ENCODE measurements at regions not wholly inside any gene's neighbourhood (a gene's known extent, or its start where the extent isn't known, plus 50 kb on each side); places are given as distances from the start of the nearest gene placed in this dataset.
"Not testable (repeated sequence)": the region's sequence is repeated elsewhere in the genome, so short reads cannot be mapped to it uniquely, and the experiment has no call there.

DNA sequence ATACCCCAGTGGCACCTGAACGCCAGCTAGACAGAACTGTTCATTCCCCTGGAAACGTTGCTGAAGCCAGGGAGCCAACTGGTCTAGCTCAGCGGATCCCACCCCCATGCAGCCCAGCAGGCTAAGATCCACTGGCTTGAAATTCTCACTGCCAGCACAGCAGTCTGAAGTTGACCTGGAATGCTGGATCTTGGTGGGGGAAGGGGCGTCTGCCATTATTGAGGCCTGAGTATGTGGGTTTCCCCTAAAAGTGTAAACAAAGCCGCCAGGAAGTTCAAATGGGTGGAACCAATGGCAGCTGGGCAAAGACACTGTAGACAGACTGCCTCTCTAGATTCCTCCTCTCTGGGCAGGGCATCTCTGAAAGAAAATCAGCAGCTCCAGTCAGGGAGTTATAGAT lies 213.0 kb downstream of the NKX6-1 start:
- FAIRE-seq: no peak
- no peak for DNase-seq (ENCODE audit: low spot score)

DNA sequence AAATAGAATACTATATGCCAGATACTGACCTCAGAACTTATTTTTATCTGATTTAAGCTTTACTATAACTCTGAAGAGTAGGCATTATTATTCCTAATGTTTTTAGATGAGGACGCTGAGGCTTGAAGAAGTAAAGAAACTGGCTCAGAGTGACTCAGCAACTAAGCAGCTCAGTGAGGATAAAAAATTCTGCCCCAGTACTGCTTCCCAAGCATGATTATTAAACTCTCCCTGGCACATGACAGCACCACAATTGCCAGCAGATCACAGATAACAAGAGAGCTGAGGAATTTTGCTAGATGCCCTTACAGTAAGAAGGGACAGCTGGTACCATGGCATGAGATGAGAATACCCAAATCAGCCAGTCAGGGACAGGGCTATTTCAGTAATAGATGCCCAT lies 219.4 kb downstream of the NKX6-1 start:
- DNase-seq (ENCODE audit: low spot score): peak; percentile 9
- FAIRE-seq: no peak

DNA sequence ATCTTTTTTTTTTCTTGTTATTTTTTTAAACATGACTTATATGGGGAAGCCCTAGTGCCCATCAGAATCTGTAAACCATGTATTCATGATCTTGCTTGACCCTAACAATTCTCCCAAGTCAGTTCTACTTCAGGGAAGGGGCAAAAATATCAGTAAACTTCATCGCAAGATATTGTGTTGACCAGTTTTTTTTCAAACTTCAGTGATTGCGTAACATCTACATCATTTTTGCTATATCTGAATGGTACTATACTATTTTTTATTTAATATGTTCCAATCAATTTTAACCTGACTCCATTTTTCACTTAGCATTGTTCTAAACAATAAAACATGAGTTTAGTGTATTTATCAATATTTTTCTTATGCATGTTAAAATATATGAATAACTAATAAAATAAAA lies 221.2 kb downstream of the NKX6-1 start:
- no peak for FAIRE-seq
- DNase-seq (ENCODE audit: low spot score): no peak

DNA sequence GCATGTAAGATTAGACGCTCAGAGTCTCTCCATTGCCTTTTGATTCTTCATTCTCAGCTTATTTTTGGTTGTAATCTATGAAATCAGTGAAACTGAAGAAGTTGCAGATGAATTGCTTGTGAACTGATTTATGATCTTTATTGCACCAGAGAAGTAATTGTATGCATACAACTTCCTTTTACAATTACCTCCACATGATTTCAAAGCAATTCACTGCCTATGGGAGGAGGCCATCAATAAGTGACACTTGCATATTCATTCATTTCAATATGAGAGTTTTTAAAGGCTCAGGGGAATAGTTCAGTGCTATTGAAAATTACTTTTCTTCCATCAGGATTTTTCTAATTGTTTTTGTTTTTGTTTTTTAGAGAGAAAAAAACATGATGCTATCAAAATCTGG lies 222.3 kb downstream of the NKX6-1 start:
- DNase-seq (ENCODE audit: low spot score) (no peak), FAIRE-seq (no peak)

DNA sequence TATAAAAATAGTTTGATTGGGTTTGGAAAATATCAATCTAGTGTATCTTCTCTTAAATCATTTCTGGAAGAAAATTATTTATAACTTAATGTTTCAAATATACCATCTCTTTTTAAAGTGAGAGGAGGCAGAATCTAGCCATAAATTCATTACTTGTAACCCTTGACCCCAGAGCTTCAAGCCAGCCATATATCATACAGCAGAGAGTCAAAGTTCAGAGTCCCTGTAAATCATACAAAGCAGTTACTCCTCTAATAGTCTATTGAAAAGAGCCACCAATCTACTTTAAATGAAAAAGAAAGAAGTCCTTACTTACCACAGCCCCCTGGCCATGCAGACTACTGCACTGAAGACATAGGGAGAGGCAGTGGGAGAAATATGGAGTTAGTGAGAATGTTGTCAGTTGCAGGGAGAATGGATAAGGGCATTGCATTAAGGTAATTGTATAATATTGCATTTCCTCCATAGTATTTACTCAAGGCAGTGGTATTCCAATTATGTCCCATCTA lies 229.5 kb downstream of the NKX6-1 start:
- FAIRE-seq: no peak

DNA sequence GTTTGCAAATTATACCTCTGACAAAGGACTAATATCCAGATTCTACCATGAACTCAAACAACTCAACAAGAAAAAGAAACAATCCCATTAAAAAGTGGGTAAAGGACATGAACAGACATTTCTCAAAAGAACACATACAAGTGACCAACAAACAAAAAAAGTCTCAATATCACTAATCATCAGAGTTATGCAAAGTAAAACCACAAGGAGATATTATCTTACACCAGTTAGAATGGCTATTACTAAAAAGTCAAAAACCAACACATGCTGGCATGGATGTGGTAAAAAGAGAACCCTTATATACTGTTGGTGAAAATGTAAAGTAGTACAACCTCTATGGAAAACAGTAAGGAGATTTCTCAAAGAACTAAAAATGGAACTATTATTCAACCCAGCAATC lies 234.4 kb downstream of the NKX6-1 start:
- FAIRE-seq (no peak), DNase-seq (ENCODE audit: low spot score) (no peak)

More for the DNA sequence above, 229.5 kb downstream of the NKX6-1 start:
- DNase-seq (ENCODE audit: low spot score): no peak

DNA sequence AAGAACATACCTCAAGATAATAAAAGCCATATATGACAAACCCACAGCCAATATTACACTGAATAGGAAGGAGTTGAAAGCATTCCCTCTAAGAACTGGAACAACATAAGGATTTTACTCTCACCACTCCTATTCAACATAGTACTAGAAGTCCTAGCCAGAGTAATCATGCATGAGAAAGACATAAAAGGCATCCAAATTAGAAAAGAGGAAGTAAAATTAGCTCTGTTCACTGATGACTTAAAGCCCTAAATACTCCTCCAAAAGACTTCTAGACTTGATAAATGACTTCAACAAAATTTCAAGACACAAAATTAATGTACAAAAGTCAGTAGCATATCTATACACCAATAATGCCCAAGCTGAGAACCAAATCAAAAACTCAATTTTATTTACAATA lies 235.7 kb downstream of the NKX6-1 start:
- DNase-seq (ENCODE audit: low spot score) (no peak), FAIRE-seq (no peak)

DNA sequence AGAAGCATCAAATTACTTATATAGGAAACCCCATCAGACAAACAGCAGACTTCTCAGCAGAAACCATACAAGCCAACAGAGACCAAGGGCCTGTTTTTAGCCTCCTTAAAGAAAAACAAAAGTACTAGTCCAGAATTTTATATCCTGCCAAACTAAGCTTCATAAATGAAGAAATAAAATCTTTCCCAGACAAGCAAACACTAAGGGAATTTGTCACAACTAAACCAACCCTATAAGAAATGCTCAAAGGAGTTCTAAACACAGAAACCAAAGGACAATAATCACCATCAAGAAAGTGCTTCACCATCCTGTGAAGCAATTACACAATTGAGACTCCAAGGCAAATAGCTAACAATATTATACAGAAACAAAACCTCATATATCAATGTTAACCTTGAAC lies 238.6 kb downstream of the NKX6-1 start:
- DNase-seq (ENCODE audit: low spot score) (no peak), FAIRE-seq (no peak)

DNA sequence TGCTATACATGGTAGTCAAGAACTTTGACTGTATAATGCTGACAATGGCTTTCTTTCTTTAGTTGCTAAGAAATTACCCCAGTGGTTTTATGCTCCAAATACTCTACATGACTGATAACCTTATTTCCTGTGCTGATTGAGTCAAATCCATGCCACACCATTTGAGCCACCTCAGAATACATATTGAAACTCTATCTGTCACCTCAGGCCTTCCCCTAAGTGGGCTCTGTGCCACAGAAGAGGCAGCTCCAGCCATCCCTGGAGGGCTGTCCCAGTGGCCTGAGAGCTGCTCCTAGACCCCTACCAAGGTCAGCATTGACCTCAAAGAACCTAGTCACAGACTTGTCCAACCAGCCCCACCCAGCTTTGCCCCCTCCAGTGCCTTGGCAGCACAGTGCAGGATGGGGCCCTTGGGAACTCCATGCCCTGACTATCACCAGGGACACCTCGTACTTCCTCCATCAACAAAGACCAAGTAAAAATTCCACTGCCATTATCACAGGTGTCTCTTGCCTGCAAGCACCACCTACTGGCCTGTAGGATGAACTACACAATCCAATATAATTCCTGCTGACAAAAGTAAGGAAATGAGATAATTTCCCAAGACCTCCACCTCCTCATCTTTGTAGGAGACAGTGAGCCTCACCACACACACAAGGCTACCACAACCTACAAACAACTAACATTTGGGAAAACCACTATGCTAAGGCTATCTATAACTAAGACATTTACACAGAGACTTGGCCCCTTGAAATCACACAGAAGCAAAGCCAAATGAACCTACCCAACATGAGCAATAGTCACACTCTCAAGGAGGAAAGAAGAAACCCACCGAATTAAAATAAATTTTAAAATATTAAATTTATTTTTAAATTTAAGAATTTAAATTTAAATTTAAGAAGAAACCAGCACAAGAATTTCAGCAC lies 239.9 kb downstream of the NKX6-1 start:
- FAIRE-seq: peak; percentile 42
- no peak for DNase-seq (ENCODE audit: low spot score)

DNA sequence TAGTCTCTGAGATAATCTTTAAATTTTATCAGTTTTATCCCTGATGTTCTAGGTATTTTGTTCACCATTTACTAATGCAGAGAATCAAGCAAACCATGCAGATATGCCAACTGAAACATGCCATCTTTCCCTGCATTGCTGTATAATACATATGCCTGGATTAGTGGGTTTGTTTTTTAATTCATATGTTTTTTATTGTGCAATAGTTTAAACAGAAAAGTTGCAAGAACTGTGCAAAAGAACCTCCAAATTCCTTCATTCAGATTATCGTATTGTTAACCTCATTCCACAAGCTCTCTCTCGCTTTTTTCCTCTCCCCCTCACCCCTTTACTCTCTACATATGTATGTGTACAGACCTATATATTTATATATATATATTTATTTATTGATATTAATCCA lies 244.6 kb downstream of the NKX6-1 start:
- DNase-seq (ENCODE audit: low spot score) (no peak), FAIRE-seq (no peak)

DNA sequence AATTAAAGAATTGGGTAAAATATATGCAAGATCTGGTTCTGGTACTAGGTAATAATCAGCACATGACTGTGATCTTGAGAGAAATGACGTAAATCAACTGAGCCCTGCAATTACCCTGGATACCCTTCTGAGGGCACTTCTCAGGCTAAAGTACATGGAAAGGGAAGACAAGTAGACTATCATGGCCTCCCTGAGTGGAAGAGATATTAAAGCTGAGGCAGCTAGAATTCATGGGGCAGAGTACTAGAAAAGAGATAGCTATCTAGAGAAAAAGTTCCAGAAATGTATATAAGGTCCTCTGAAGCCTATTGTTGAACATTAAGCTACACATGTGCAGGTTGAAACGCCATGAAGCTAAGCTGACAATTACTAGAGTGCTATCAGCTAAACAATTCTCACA lies 249.6 kb downstream of the NKX6-1 start:
- DNase-seq (ENCODE audit: low spot score) (no peak), FAIRE-seq (no peak)

DNA sequence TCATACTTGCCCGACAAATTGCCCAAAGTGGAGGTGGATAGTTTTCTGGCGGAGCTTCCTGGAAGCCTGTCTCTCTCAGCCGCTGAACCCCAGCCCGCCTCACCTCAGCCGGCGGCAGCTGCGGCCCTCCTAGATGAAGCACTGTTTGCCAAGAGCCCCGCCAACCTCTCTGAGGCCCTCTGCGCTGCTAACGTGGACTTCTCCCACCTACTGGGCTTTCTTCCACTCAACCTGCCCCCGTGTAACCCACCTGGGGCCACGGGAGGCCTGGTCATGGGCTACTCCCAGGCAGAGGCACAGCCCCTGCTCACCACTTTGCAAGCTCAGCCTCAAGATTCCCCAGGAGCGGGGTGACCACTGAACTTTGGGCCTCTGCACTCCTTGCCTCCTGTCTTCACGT lies 254.1 kb downstream of the NKX6-1 start:
- not testable (repeated sequence) for DNase-seq (ENCODE audit: low spot score); FAIRE-seq

DNA sequence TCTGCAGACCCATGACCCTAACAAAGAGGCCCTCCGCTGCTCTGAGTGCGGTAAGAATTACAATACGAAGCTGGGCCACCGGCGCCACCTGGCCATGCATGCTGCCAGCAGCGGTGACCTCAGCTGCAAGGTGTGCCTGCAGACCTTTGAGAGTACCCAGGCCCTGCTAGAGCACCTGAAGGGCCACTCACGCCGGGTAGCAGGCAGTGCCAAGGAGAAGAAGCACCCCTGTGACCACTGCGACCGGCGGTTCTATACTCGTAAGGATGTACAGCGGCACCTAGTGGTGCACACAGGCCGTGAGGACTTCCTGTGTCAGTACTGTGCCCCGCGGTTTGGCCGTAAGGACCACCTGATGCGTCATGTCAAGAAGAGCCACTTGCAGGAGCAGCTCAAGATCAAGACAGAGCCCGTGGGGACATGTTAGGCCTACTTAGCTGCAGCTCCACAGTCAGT lies 254.7 kb downstream of the NKX6-1 start:
- peak; percentile 23 for FAIRE-seq
- not testable (repeated sequence) for DNase-seq (ENCODE audit: low spot score)

DNA sequence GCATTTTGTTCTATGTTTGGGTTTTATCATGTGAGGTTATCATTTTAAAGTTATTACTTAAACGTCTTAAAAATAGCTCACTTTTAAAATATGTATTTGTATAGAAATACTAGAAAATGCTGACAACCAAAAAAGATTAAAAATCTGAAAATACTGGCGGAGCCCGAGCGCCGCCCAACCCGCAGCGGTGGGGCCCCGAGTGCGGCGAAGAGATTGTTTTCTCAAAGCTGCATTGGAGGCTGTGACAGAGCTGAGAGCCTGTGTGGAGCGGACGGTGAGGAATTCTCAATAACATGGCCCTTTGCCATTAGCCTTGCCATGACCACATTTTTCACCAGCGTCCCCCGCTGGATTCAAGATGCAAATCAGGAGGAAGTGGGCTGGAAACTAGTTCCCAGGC lies 255.4 kb downstream of the NKX6-1 start:
- DNase-seq (ENCODE audit: low spot score) (no peak), FAIRE-seq (no peak)

DNA sequence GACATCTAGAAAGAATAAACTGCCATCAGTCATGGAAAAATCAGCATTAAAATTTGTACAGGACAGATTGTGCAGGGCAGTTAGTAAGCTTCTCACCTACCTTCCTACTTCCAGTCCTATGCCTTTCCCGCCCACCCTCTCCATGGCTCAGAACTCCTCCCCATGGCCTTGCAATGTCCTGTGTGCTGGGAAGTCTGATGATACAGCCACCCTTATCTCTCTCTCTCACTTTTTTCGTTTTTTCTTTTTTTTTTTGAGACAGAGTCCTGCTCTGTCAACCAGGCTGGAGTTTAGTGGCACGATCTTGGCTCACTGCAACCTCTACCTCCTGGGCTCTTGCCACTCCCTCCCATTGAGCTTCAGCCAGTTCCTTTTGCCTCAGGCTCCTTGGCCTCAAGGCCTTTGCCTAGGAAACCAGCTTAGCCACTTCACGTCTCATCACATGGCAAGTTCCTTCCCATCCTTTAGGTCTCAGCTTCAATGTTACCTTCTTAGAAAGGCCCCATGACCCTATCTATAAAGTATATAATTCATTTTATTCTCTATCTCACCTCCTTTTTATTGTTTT lies 259.7 kb downstream of the NKX6-1 start:
- no peak for DNase-seq (ENCODE audit: low spot score)
- no peak for FAIRE-seq

DNA sequence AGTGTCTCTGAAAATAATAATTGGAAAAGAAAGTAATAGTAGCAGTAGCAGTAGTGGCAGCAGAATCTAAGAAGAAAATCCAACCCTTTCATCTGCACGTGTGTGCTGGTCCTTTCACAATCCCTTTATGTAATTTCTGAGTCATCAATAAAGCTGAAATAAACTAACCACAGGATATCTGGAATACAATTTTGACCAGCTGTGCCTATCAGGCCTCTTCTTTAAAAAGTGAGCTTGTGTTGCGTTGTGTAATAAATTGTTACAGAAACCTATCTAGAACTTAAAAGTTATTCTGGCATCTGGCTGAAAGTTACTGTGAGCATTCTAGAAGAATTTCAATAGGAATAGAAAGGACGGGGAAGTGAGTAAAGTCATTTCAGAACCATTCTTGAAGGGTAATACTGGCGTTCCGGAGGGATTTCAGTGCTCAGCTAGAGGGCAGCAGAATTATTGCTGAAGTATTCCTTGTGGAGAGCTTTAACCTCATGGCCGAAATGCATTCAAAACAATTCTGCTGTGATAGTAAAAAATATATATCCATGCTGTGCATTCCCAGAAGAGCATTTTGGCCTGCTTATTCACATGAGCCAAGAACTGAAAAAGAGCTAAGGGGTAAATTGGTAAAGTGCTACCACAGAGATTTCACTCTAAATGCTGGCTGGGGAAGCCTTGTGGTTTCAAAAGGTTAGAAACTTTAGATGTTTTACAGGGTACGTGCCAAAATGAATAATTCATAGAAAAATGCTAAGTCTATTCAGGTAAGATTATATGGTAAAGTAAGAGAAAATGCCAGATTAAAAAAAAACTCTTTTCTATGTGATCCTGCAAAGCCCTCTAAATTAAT lies 260.6 kb downstream of the NKX6-1 start:
- DNase-seq (ENCODE audit: low spot score) (no peak), FAIRE-seq (no peak)

DNA sequence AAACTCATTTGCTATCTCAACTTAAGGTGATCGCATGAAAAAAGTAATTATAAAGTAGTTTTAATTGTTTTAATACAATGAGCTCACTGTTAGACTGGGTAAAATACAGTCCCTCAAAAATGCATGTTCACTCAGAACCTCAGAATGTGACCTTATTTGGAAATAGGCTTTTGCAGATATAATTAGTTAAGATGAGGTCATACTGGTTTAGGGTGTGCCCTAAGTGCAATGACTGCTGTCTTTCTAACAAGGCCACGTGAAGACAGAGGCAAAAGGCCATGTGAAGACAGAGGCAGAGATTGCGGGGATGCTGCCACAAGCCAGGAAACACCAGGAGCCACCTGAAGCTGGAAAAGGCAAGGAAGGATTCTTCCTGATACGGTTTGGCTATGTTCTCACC lies 262.1 kb downstream of the NKX6-1 start:
- FAIRE-seq: no peak

DNA sequence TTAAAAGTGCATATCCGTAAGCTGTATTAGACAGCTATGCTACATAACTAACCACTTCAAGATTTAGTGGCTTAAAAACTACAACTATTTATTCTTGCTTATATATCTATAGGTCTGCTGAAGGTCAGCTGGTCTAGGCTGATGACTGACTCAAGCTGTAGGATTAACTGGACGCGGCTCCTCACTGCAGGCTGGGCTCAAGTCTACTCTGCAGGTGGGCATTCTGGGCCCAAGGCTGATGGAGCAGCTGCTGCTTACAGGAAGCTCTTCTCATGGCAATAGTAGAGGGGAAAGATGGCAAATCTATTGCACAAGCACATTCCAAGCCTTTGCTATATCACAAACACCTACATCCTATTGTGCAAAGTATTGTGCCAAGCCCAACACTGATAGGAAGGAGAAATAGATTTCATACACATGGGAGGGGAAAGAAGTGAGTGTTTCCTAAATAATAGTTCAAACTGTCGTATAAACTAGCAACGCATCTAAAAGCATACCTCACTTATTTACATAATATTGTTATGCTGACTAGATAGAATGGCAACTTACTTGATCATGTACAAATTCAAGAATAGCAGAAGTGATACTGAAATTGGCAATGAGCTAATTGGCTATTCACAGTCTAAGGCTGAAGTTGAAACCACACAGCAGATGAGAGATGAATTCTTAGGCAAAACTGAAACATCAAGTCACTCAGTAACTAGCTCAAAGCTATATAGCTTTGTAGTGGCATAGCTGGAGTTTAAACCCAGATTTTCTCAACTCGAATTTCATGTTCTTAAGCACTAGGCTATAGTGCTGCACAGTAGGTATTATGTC lies 263.8 kb downstream of the NKX6-1 start:
- no peak for FAIRE-seq
- DNase-seq (ENCODE audit: low spot score): no peak

More for the DNA sequence above, 262.1 kb downstream of the NKX6-1 start:
- DNase-seq (ENCODE audit: low spot score): no peak

DNA sequence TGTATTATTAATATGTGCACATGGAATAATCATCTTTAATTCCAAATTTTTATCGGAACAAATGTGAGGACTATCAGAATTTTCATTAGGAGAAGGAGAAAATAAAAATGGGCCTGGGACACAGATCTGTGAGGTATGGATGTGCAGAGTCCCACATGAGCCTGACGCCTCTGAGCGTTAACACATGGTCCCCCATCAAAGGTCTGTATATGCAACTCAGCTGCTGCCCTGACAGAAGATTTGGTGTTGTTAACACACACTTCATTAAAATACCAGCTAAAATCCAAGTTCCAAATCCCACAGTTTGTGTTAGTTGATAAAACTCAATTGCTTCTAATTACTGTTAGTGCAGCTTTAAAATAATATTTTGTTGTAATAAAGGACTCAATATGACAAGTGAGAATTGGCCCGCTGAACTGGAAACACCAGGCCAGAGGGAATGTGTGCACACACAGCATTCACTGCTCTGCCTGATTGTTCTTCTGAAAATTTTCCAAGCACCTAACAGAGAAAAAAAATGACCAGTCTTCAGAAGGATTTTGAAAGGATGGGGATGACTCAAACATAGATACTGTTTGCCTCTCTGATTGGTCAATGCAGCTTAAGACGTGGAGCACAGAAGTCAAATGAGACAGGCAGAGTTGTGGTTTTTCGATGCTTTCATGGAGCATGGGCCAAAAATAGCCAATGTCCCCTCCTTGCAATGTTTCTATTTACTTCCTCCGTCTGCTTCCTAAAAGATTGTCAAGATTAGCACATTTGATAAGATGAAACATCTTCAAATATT lies 266.6 kb downstream of the NKX6-1 start:
- DNase-seq (ENCODE audit: low spot score) (no peak), FAIRE-seq (no peak)

DNA sequence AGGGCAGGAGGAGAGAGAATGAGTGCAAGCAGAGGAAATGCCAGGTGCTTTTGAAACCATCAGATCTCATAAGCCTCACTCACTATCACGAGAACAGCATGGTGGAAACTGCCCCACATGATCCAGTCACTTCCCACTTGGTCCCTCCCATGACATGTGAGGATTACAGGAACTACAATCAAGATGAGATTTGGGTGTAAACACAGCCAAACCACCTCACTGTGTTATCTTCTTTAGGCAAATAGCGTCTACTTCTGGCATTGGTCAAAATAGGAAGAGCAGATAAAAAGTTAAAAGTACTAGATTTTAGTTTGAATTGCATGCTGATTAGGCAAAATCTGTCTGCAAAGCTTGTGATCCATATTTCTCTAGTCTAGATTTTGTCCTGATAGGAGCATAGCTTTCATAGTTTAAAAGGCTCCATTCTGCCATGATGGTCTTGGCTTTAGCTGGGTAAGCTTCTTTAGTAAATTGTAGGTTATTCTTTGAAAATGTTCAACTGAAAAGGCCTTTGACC lies 267.5 kb downstream of the NKX6-1 start:
- FAIRE-seq: no peak

More for the DNA sequence above, 267.5 kb downstream of the NKX6-1 start:
- DNase-seq (ENCODE audit: low spot score): no peak

Data from urothelium cell line (cell line).